Vagina (tissue), 2 donors: ENCODE measurements at regions not wholly inside any gene's neighbourhood (a gene's known extent, or its start where the extent isn't known, plus 50 kb on each side); places are given as distances from the start of the nearest gene placed in this dataset.
A peak's percentile ranks its signal among the peaks of the same experiment; 100 is the strongest.

Experiments
- DNase-seq, 2 donors: peaks; one replicate each; pipeline ENCODE4 v3.0.0-alpha.2; 2017; ENCODE audit errors: extremely low spot score in 2 of 2
- H3K27ac ChIP-seq: fragments of 200-600 bp; sonication (generic); one replicate; pipeline ENCODE4 v1.5.1; 2019
- H3K27me3 ChIP-seq: fragments of 200-600 bp; sonication (generic); one replicate; pipeline ENCODE4 v1.5.1; 2019
- H3K36me3 ChIP-seq, 2 donors: fragments of 200-600 bp; sonication (generic); one replicate each; pipeline ENCODE4 v1.5.1; 2017 to 2019
- H3K4me1 ChIP-seq: fragments of 200-600 bp; sonication (generic); one replicate; pipeline ENCODE4 v1.5.1; 2019
- H3K4me3 ChIP-seq, 2 donors: fragments of 200-600 bp; sonication (generic); 1 replicate in 1 of 2; 2 replicates in 1 of 2; pipeline ENCODE4 v1.5.1; 2016 to 2019
- H3K9me3 ChIP-seq: fragments of 200-600 bp; sonication (generic); one replicate; pipeline ENCODE4 v1.5.1; 2019
- POLR2A ChIP-seq, 2 donors: fragments of 450-650 bp; IDR thresholded peaks; one replicate each; pipeline ENCODE4 v1.6.1; 2017; ENCODE audit warnings: antibody characterized with exemption in 2 of 2, mild to moderate bottlenecking in 2 of 2, moderate library complexity in 2 of 2
- POLR2AphosphoS5 ChIP-seq, 2 donors: sonication (generic); formaldehyde crosslinking; IDR thresholded peaks; one replicate each; pipeline ENCODE4 v1.9.0; 2017; ENCODE audit warnings: antibody characterized with exemption in 2 of 2, mild to moderate bottlenecking in 2 of 2, low read depth in 1 of 2; ENCODE audit not compliant: insufficient read depth in 1 of 2
- intact Hi-C: fragments of 100-400 bp; cut with DNase I; formaldehyde crosslinking; loops from one replicate; pipeline ENCODE4 v1.15.1; 2023
- TF ChIP-seq, protein P1 (sequence below), 3 experiments: fragments of 450-650 bp in 2 of 3; fragments of 200-600 bp in 1 of 3; sonication (generic) in 1 of 3; IDR thresholded peaks; one replicate each; pipeline ENCODE4 v1.5.1; 2017 to 2019; ENCODE audit warnings: antibody characterized with exemption in 3 of 3, mild to moderate bottlenecking in 2 of 3, moderate library complexity in 2 of 3

- intact Hi-C loops: loop anchor here (5.0 kb wide), 1 partner anchor 897 kb away; no protein-coding TSS in a partner anchor
- Histone ChIP-seq H3K9me3 (no peaks in the 10 kb centered on the region), H3K4me3 (no peak overlapping the region), H3K36me3 (no peaks in the 10 kb centered on the region), H3K27me3 (no peaks in the 10 kb centered on the region), H3K27ac (no peak overlapping the region), H3K4me1 (no peaks in the 10 kb centered on the region)
- TF ChIP-seq POLR2A (IDR thresholded peaks at IDR 0.05): no peak
- no peak for DNase-seq
Observed at GRCh38 chr5:87784879-87785495, 372.3 kb upstream of the CCNH start.

DNA sequence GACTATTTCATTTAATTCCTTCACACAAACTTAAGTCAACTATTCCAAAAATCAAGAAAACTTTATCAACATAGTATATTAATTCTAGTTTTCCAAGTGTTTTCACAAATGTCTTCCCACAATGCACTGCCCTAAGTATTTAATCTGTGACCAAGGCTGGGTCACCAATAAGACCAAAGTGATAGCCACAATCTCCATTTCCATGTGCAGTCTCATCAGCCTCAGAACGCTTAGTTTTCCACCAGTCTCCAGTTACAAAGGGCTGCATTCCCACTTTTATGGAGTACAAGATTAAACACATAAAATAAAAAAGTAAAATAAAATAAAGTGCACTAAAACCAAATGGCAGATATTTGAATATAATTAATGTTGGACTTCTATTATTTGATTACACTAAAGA lies 371.6 kb upstream of the CCNH start:
- no peak for TF ChIP-seq POLR2A (IDR thresholded peaks at IDR 0.05)
- TF ChIP-seq POLR2AphosphoS5 (IDR thresholded peaks at IDR 0.05; ENCODE audit: insufficient read depth in 1 of 2, low read depth in 1 of 2): no peak
- TF ChIP-seq, protein P1, sequence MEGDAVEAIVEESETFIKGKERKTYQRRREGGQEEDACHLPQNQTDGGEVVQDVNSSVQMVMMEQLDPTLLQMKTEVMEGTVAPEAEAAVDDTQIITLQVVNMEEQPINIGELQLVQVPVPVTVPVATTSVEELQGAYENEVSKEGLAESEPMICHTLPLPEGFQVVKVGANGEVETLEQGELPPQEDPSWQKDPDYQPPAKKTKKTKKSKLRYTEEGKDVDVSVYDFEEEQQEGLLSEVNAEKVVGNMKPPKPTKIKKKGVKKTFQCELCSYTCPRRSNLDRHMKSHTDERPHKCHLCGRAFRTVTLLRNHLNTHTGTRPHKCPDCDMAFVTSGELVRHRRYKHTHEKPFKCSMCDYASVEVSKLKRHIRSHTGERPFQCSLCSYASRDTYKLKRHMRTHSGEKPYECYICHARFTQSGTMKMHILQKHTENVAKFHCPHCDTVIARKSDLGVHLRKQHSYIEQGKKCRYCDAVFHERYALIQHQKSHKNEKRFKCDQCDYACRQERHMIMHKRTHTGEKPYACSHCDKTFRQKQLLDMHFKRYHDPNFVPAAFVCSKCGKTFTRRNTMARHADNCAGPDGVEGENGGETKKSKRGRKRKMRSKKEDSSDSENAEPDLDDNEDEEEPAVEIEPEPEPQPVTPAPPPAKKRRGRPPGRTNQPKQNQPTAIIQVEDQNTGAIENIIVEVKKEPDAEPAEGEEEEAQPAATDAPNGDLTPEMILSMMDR (IDR thresholded peaks at IDR 0.05): no peak
- no peak for DNase-seq
- no peaks in the 10 kb centered on the region for H3K4me1 ChIP-seq
- H3K4me3 ChIP-seq: no peak overlapping the region
- no peaks in the 10 kb centered on the region for H3K36me3 ChIP-seq
- no peak overlapping the region for H3K27ac ChIP-seq
- no peaks in the 10 kb centered on the region for H3K27me3 ChIP-seq
- no peaks in the 10 kb centered on the region for H3K9me3 ChIP-seq
- intact Hi-C loops: loop anchor here (5.0 kb wide), 1 partner anchor 898 kb away; no protein-coding TSS in a partner anchor

DNA sequence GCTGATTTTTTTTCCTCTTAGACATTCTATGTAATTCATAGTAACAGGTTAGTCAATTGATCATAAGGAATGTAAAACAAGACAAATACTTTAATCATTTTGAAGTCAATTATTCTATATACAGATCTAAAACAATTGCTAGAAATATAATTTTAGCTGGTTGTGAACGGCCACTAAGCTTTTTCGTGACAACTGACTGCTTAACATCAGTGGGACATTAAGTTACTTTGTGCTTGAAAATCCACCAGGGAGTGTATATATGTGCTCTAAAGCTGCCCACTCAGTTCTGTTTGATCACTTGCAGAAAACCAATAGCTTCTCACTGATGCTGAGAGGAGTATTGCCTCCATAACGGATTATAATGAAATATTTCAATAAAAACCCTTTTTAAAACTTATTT lies 370.2 kb upstream of the CCNH start:
- DNase-seq: no peak
- H3K4me3 ChIP-seq: no peak overlapping the region
- no peaks in the 10 kb centered on the region for H3K27me3 ChIP-seq
- no peaks in the 10 kb centered on the region for H3K9me3 ChIP-seq
- intact Hi-C loops: loop anchor here (5.0 kb wide), 1 partner anchor 899 kb away; no protein-coding TSS in a partner anchor
- no peaks in the 10 kb centered on the region for H3K36me3 ChIP-seq
- H3K27ac ChIP-seq: no peak overlapping the region
- no peak for TF ChIP-seq POLR2AphosphoS5 (IDR thresholded peaks at IDR 0.05; ENCODE audit: insufficient read depth in 1 of 2, low read depth in 1 of 2)
- TF ChIP-seq POLR2A (IDR thresholded peaks at IDR 0.05): no peak
- TF ChIP-seq, protein P1 (IDR thresholded peaks at IDR 0.05): no peak
- no peaks in the 10 kb centered on the region for H3K4me1 ChIP-seq

- Histone ChIP-seq H3K27me3 (no peaks in the 10 kb centered on the region), H3K27ac (no peak overlapping the region), H3K36me3 (no peaks in the 10 kb centered on the region), H3K4me1 (no peaks in the 10 kb centered on the region), H3K9me3 (no peaks in the 10 kb centered on the region), H3K4me3 (no peak overlapping the region)
- TF ChIP-seq POLR2A (IDR thresholded peaks at IDR 0.05): no peak
- no peak for TF ChIP-seq POLR2AphosphoS5 (IDR thresholded peaks at IDR 0.05; ENCODE audit: insufficient read depth in 1 of 2, low read depth in 1 of 2)
- TF ChIP-seq, protein P1 (IDR thresholded peaks at IDR 0.05): no peak
- no peak for DNase-seq
- intact Hi-C loops: loop anchor here (5.0 kb wide), 1 partner anchor 900 kb away; no protein-coding TSS in a partner anchor
Observed at GRCh38 chr5:87781976-87782375, 369.2 kb upstream of the CCNH start.

- Histone ChIP-seq H3K9me3 (no peaks in the 10 kb centered on the region), H3K27me3 (no peaks in the 10 kb centered on the region), H3K27ac (no peak overlapping the region), H3K36me3 (no peaks in the 10 kb centered on the region), H3K4me3 (no peak overlapping the region), H3K4me1 (no peaks in the 10 kb centered on the region)
- DNase-seq: no peak
- intact Hi-C loops: loop anchor here (5.0 kb wide), 1 partner anchor 901 kb away; no protein-coding TSS in a partner anchor
- TF ChIP-seq, protein P1 (IDR thresholded peaks at IDR 0.05): peak; percentile 46 to 81 (median 76)
- TF ChIP-seq POLR2AphosphoS5 (IDR thresholded peaks at IDR 0.05; ENCODE audit: insufficient read depth in 1 of 2, low read depth in 1 of 2): no peak
- TF ChIP-seq POLR2A (IDR thresholded peaks at IDR 0.05): no peak
Observed at GRCh38 chr5:87780831-87781760, 368.4 kb upstream of the CCNH start.
